ENCODE measurements at regions not wholly inside any gene's neighbourhood (a gene's known extent, or its start where the extent isn't known, plus 50 kb on each side); places are given as distances from the start of the nearest gene placed in this dataset.

DNA sequence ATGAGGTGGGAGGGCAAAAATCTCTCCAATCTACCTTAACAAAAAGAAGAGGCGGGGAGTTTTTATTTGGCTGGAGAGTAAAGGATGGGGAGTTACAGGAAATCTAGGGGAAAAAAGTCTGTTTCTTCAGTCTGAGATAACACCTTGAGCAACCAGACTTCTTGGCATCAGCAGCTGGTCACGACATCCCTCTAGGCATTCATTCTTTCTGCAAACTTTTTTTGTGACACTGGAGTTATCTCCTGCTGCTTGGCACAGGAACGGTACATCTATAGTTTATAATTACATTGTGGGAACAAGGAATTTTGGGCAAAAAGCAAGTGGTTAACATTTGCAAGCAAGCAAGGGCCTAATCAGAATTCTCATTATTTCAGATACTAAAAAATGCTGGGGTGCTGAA, 50.6 kb upstream of the IFNGR1 start:
- H3F3A ChIP-seq (ENCODE audit: low read depth) = no peaks in the 10 kb centered on the region
- no peak overlapping the region for H3K9ac ChIP-seq (ENCODE audit: low read depth, low read length, poor library complexity, severe bottlenecking)
- no peaks in the 10 kb centered on the region for H3K27me3 ChIP-seq (ENCODE audit: insufficient read depth, low read length, poor library complexity, severe bottlenecking)
- no peaks in the 10 kb centered on the region for H3K4me1 ChIP-seq (ENCODE audit: insufficient read depth, low read length, poor library complexity, severe bottlenecking)
- H3K4me3 ChIP-seq (ENCODE audit: low read length, poor library complexity, severe bottlenecking) = no peak overlapping the region
- H3K9me2 ChIP-seq (replicated peaks; ENCODE audit: low read depth, low read length) = no peaks in the 10 kb centered on the region
- TF ChIP-seq, protein P1, sequence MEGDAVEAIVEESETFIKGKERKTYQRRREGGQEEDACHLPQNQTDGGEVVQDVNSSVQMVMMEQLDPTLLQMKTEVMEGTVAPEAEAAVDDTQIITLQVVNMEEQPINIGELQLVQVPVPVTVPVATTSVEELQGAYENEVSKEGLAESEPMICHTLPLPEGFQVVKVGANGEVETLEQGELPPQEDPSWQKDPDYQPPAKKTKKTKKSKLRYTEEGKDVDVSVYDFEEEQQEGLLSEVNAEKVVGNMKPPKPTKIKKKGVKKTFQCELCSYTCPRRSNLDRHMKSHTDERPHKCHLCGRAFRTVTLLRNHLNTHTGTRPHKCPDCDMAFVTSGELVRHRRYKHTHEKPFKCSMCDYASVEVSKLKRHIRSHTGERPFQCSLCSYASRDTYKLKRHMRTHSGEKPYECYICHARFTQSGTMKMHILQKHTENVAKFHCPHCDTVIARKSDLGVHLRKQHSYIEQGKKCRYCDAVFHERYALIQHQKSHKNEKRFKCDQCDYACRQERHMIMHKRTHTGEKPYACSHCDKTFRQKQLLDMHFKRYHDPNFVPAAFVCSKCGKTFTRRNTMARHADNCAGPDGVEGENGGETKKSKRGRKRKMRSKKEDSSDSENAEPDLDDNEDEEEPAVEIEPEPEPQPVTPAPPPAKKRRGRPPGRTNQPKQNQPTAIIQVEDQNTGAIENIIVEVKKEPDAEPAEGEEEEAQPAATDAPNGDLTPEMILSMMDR (conservative IDR thresholded peaks at IDR 0.05; ENCODE audit: low read length) = no peak
- no peak for TF ChIP-seq EZH2phosphoT487 (IDR thresholded peaks at IDR 0.05; ENCODE audit: borderline replicate concordance)
- no peaks in the 10 kb centered on the region for H3K9me3 ChIP-seq (ENCODE audit: insufficient read depth, low read depth, low read length)
- no peaks in the 10 kb centered on the region for H3K36me3 ChIP-seq (ENCODE audit: insufficient read depth, low read length)
- no peak overlapping the region for H3K4me2 ChIP-seq (ENCODE audit: low read depth, low read length, poor library complexity, severe bottlenecking)
- H3K79me2 ChIP-seq (ENCODE audit: insufficient read depth, low read length) = no peaks in the 10 kb centered on the region
- H2AFZ ChIP-seq (ENCODE audit: low read length) = no peak overlapping the region
- H4K20me1 ChIP-seq (ENCODE audit: insufficient read depth, low read length, poor library complexity, severe bottlenecking) = no peaks in the 10 kb centered on the region

GRCh38 chr6:137269347-137269746, 50.2 kb upstream of the IFNGR1 start:
- TF ChIP-seq, protein P1 (conservative IDR thresholded peaks at IDR 0.05; ENCODE audit: low read length) = no peak
- no peak for TF ChIP-seq EZH2phosphoT487 (IDR thresholded peaks at IDR 0.05; ENCODE audit: borderline replicate concordance)
- Histone ChIP-seq H4K20me1 (ENCODE audit: insufficient read depth, low read length, poor library complexity, severe bottlenecking) (no peaks in the 10 kb centered on the region), H3K9me3 (ENCODE audit: insufficient read depth, low read depth, low read length) (no peaks in the 10 kb centered on the region), H3K9me2 (replicated peaks; ENCODE audit: low read depth, low read length) (no peaks in the 10 kb centered on the region), H3K36me3 (ENCODE audit: insufficient read depth, low read length) (no peaks in the 10 kb centered on the region), H3K79me2 (ENCODE audit: insufficient read depth, low read length) (no peaks in the 10 kb centered on the region), H3F3A (ENCODE audit: low read depth) (no peaks in the 10 kb centered on the region), H3K4me3 (ENCODE audit: low read length, poor library complexity, severe bottlenecking) (no peak overlapping the region), H3K4me1 (ENCODE audit: insufficient read depth, low read length, poor library complexity, severe bottlenecking) (no peaks in the 10 kb centered on the region), H2AFZ (ENCODE audit: low read length) (no peak overlapping the region), H3K27me3 (ENCODE audit: insufficient read depth, low read length, poor library complexity, severe bottlenecking) (no peaks in the 10 kb centered on the region), H3K9ac (ENCODE audit: low read depth, low read length, poor library complexity, severe bottlenecking) (no peak overlapping the region), H3K4me2 (ENCODE audit: low read depth, low read length, poor library complexity, severe bottlenecking) (no peak overlapping the region)
